Adrenal gland (tissue), 5 donors: ENCODE measurements at regions not wholly inside any gene's neighbourhood (a gene's known extent, or its start where the extent isn't known, plus 50 kb on each side); places are given as distances from the start of the nearest gene placed in this dataset.

Source experiments
- POLR2A ChIP-seq, 2 donors: fragments of 450-650 bp; IDR thresholded peaks; one replicate each; pipeline ENCODE4 v1.6.1; 2017; ENCODE audit warnings: antibody characterized with exemption in 2 of 2, mild to moderate bottlenecking in 2 of 2, moderate library complexity in 1 of 2
- TF ChIP-seq, protein P1 (sequence below), 6 experiments: fragments of 450-650 bp in 4 of 6; fragments of 200-600 bp in 2 of 6; sonication (generic) in 1 of 6; IDR thresholded peaks; 1 replicate in 5 of 6; 2 replicates in 1 of 6; pipeline versions ENCODE4 v1.5.1 to v1.8.0; 2016 to 2021; ENCODE audit warnings: antibody characterized with exemption in 6 of 6, mild to moderate bottlenecking in 2 of 6, moderate library complexity in 1 of 6
- donor health status: DM: no; HTN: no; CAD: no.

- no peak for TF ChIP-seq POLR2A (IDR thresholded peaks at IDR 0.05)
- TF ChIP-seq, protein P1, sequence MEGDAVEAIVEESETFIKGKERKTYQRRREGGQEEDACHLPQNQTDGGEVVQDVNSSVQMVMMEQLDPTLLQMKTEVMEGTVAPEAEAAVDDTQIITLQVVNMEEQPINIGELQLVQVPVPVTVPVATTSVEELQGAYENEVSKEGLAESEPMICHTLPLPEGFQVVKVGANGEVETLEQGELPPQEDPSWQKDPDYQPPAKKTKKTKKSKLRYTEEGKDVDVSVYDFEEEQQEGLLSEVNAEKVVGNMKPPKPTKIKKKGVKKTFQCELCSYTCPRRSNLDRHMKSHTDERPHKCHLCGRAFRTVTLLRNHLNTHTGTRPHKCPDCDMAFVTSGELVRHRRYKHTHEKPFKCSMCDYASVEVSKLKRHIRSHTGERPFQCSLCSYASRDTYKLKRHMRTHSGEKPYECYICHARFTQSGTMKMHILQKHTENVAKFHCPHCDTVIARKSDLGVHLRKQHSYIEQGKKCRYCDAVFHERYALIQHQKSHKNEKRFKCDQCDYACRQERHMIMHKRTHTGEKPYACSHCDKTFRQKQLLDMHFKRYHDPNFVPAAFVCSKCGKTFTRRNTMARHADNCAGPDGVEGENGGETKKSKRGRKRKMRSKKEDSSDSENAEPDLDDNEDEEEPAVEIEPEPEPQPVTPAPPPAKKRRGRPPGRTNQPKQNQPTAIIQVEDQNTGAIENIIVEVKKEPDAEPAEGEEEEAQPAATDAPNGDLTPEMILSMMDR (IDR thresholded peaks at IDR 0.05), result no peak
These were observed 256.4 kb downstream of the CDCA7 start for GRCh38 chr2:173611121-173611520.
